Colonic mucosa (tissue), 4 donors: ENCODE measurements at regions not wholly inside any gene's neighbourhood (a gene's known extent, or its start where the extent isn't known, plus 50 kb on each side); places are given as distances from the start of the nearest gene placed in this dataset.

Experiments used
- DNase-seq: peaks from one replicate; pipeline ENCODE4 v3.0.0-alpha.2; 2020
- H3K27ac ChIP-seq: fragments of 200-600 bp; one replicate; pipeline ENCODE4 v1.8.0; 2021
- H3K27me3 ChIP-seq: fragments of 200-600 bp; one replicate; pipeline ENCODE4 v1.8.0; 2021
- H3K36me3 ChIP-seq: fragments of 200-600 bp; one replicate; pipeline ENCODE4 v1.8.0; 2021
- H3K4me1 ChIP-seq: fragments of 200-600 bp; one replicate; pipeline ENCODE4 v1.8.0; 2021; ENCODE audit warnings: mild to moderate bottlenecking
- H3K4me3 ChIP-seq: fragments of 200-600 bp; one replicate; pipeline ENCODE4 v1.8.0; 2021
- H3K9ac ChIP-seq, 2 donors: one replicate each; pipeline ENCODE4 v1.7.0; 2013; ENCODE audit warnings: control low read depth in 2 of 2, low read depth in 2 of 2, low read length in 2 of 2
- H3K9me3 ChIP-seq: fragments of 200-600 bp; one replicate; pipeline ENCODE4 v1.8.0; 2021
- CTCF ChIP-seq: fragments of 200-600 bp; IDR thresholded peaks from one replicate; pipeline ENCODE4 v1.8.0; 2022; ENCODE audit warnings: antibody characterized with exemption, mild to moderate bottlenecking
- intact Hi-C: fragments of 100-400 bp; cut with DNase I; formaldehyde crosslinking; loops from one replicate; pipeline ENCODE4 v1.14.1; 2022
- donor health status: healthy.
- donor health status: DM: no; HTN: no; CAD: no.
- donor health status: DM: no; HTN: no; CAD: no.

GRCh38 chr15:100722551-100723314, 120.3 kb downstream of the ASB7 start:
- Histone ChIP-seq H3K9me3 (no peaks in the 10 kb centered on the region), H3K4me1 (no peaks in the 10 kb centered on the region), H3K27ac (peak overlapping the region; percentile 28), H3K9ac (no peak overlapping the region), H3K27me3 (no peaks in the 10 kb centered on the region), H3K36me3 (no peaks in the 10 kb centered on the region), H3K4me3 (no peak overlapping the region)
- no peak for DNase-seq
- intact Hi-C loops, result no loop called here
- no peak for TF ChIP-seq CTCF

- H3K9ac ChIP-seq, result no peak overlapping the region
Measured at GRCh38 chr15:100723315-100723801, 121.0 kb downstream of the ASB7 start.

GRCh38 chr15:100725121-100726069, 123.0 kb downstream of the ASB7 start:
- no peak overlapping the region for H3K9ac ChIP-seq
- intact Hi-C loops, result no loop called here

More at GRCh38 chr15:100723315-100723801, 121.0 kb downstream of the ASB7 start:
- Histone ChIP-seq H3K36me3 (no peaks in the 10 kb centered on the region), H3K27me3 (no peaks in the 10 kb centered on the region), H3K9me3 (no peaks in the 10 kb centered on the region), H3K4me1 (no peaks in the 10 kb centered on the region), H3K27ac (no peak overlapping the region), H3K4me3 (no peak overlapping the region)
- peak; percentile 11 for DNase-seq
- intact Hi-C loops, result no loop called here
- TF ChIP-seq CTCF, result no peak

GRCh38 chr15:100726070-100726420, 123.7 kb downstream of the ASB7 start:
- intact Hi-C loops, result no loop called here
- Histone ChIP-seq H3K4me1 (no peaks in the 10 kb centered on the region), H3K9me3 (no peaks in the 10 kb centered on the region), H3K36me3 (no peaks in the 10 kb centered on the region), H3K27ac (no peak overlapping the region), H3K27me3 (no peaks in the 10 kb centered on the region), H3K4me3 (no peak overlapping the region), H3K9ac (no peak overlapping the region)
- no peak for TF ChIP-seq CTCF
- peak; percentile 12 for DNase-seq

More at GRCh38 chr15:100725121-100726069, 123.0 kb downstream of the ASB7 start:
- H3K4me3 ChIP-seq, result no peak overlapping the region
- DNase-seq, result peak; percentile 14
- H3K9me3 ChIP-seq, result no peaks in the 10 kb centered on the region
- H3K4me1 ChIP-seq, result no peaks in the 10 kb centered on the region
- H3K36me3 ChIP-seq, result no peaks in the 10 kb centered on the region
- no peak overlapping the region for H3K27ac ChIP-seq
- H3K27me3 ChIP-seq, result no peaks in the 10 kb centered on the region
- TF ChIP-seq CTCF, result no peak

- no peak overlapping the region for H3K9ac ChIP-seq
- H3K27ac ChIP-seq, result no peak overlapping the region
- no peaks in the 10 kb centered on the region for H3K4me1 ChIP-seq
- TF ChIP-seq CTCF, result no peak
- peak; percentile 2 for DNase-seq
- no peaks in the 10 kb centered on the region for H3K36me3 ChIP-seq
- H3K4me3 ChIP-seq, result no peak overlapping the region
- H3K9me3 ChIP-seq, result no peaks in the 10 kb centered on the region
- intact Hi-C loops, result no loop called here
- H3K27me3 ChIP-seq, result no peaks in the 10 kb centered on the region
Measured at GRCh38 chr15:100726421-100727190, 124.2 kb downstream of the ASB7 start.
